ENCODE measurements at regions not wholly inside any gene's neighbourhood (a gene's known extent, or its start where the extent isn't known, plus 50 kb on each side); places are given as distances from the start of the nearest gene placed in this dataset.

- Histone ChIP-seq H3K27ac (ENCODE audit: low read depth in 1 of 2, low read length in 2 of 2) (no peak overlapping the region), H3K9me3 (ENCODE audit: control insufficient read depth in 4 of 4, low read length in 3 of 4) (peaks cover 0 to 5% (median 2%) of the 10 kb centered on the region in 4 donors), H3K36me3 (ENCODE audit: control insufficient read depth in 4 of 4, insufficient read depth in 3 of 4, low read depth in 1 of 4, low read length in 3 of 4) (no peaks in the 10 kb centered on the region), H3K27me3 (ENCODE audit: control insufficient read depth in 4 of 4, insufficient read depth in 4 of 4, low read length in 3 of 4) (no peaks in the 10 kb centered on the region), H3K4me1 (ENCODE audit: control insufficient read depth in 4 of 4, insufficient read depth in 4 of 4, low read length in 3 of 4) (no peaks in the 10 kb centered on the region), H3K4me3 (ENCODE audit: low read depth in 1 of 3, low read length in 3 of 3) (no peak overlapping the region), H3K9ac (ENCODE audit: low read depth in 1 of 2, low read length in 2 of 2) (no peak overlapping the region)
- no peak for DNase-seq (ENCODE audit: low spot score)
- 78% methylated on average over 2 of the region's 2 CpGs for WGBS
- TF ChIP-seq SP1 (IDR thresholded peaks at IDR 0.05) (no peak), RAD21 (IDR thresholded peaks at IDR 0.05) (peak in 1 of 2 donors; percentile 23), RXRA (IDR thresholded peaks at IDR 0.05) (no peak), HNF4A (conservative IDR thresholded peaks at IDR 0.05) (no peak), NR2F2 (IDR thresholded peaks at IDR 0.05) (no peak), FOXA2 (IDR thresholded peaks at IDR 0.05) (no peak), JUND (IDR thresholded peaks at IDR 0.05) (no peak), REST (IDR thresholded peaks at IDR 0.05) (no peak), YY1 (IDR thresholded peaks at IDR 0.05) (no peak)
Measured at GRCh38 chr2:125227843-125228392, 1202.8 kb downstream of the CNTNAP5 start.

- no peak for TF ChIP-seq FOXA1 (IDR thresholded peaks at IDR 0.05)
- no peak for TF ChIP-seq YY1 (IDR thresholded peaks at IDR 0.05)
- no peak for TF ChIP-seq FOXA2 (IDR thresholded peaks at IDR 0.05)
- Histone ChIP-seq H3K9me3 (ENCODE audit: control insufficient read depth in 4 of 4, low read length in 3 of 4) (no peaks in the 10 kb centered on the region), H3K36me3 (ENCODE audit: control insufficient read depth in 4 of 4, insufficient read depth in 3 of 4, low read depth in 1 of 4, low read length in 3 of 4) (no peaks in the 10 kb centered on the region), H3K27me3 (ENCODE audit: control insufficient read depth in 4 of 4, insufficient read depth in 4 of 4, low read length in 3 of 4) (no peaks in the 10 kb centered on the region), H3K27ac (ENCODE audit: low read depth in 1 of 2, low read length in 2 of 2) (no peak overlapping the region), H3K4me1 (ENCODE audit: control insufficient read depth in 4 of 4, insufficient read depth in 4 of 4, low read length in 3 of 4) (no peaks in the 10 kb centered on the region), H3K9ac (ENCODE audit: low read depth in 1 of 2, low read length in 2 of 2) (no peak overlapping the region), H3K4me3 (ENCODE audit: low read depth in 1 of 3, low read length in 3 of 3) (no peak overlapping the region)
- WGBS, result 91% methylated on average over 6 of the region's 6 CpGs
- no peak for DNase-seq (ENCODE audit: low spot score)
Measured at GRCh38 chr2:125240870-125241269, 1215.8 kb downstream of the CNTNAP5 start.

- H3K36me3 ChIP-seq (ENCODE audit: control insufficient read depth in 4 of 4, insufficient read depth in 3 of 4, low read depth in 1 of 4, low read length in 3 of 4), result no peaks in the 10 kb centered on the region
- WGBS, result 88% methylated on average over 1 of the region's 1 CpG
Measured at GRCh38 chr2:125243074-125243473, 1218.0 kb downstream of the CNTNAP5 start.

More at GRCh38 chr2:125243074-125243473, 1218.0 kb downstream of the CNTNAP5 start:
- H3K4me1 ChIP-seq (ENCODE audit: control insufficient read depth in 4 of 4, insufficient read depth in 4 of 4, low read length in 3 of 4), result no peaks in the 10 kb centered on the region
- TF ChIP-seq ZBTB33 (IDR thresholded peaks at IDR 0.05) (no peak), GABPA (IDR thresholded peaks at IDR 0.05 in 1 of 2, conservative IDR thresholded peaks at IDR 0.05 in 1 of 2) (no peak), RXRA (IDR thresholded peaks at IDR 0.05) (no peak), HNF4G (IDR thresholded peaks at IDR 0.05) (no peak), FOXA1 (IDR thresholded peaks at IDR 0.05) (no peak), CTCF (IDR thresholded peaks at IDR 0.05; ENCODE audit: low read depth, low read length, missing input control) (no peak), RAD21 (IDR thresholded peaks at IDR 0.05) (no peak), EGR1 (IDR thresholded peaks at IDR 0.05; ENCODE audit: low read depth in 2 of 2) (no peak), FOXA2 (IDR thresholded peaks at IDR 0.05) (no peak), YY1 (IDR thresholded peaks at IDR 0.05) (no peak), REST (IDR thresholded peaks at IDR 0.05) (no peak), HNF4A (conservative IDR thresholded peaks at IDR 0.05) (no peak), ATF3 (IDR thresholded peaks at IDR 0.05) (no peak)
- H3K9me3 ChIP-seq (ENCODE audit: control insufficient read depth in 4 of 4, low read length in 3 of 4), result no peaks in the 10 kb centered on the region
- no peaks in the 10 kb centered on the region for H3K27me3 ChIP-seq (ENCODE audit: control insufficient read depth in 4 of 4, insufficient read depth in 4 of 4, low read length in 3 of 4)
- no peak overlapping the region for H3K9ac ChIP-seq (ENCODE audit: low read depth in 1 of 2, low read length in 2 of 2)
- H3K4me3 ChIP-seq (ENCODE audit: low read depth in 1 of 3, low read length in 3 of 3), result no peak overlapping the region
- no peak overlapping the region for H3K27ac ChIP-seq (ENCODE audit: low read depth in 1 of 2, low read length in 2 of 2)
- no peak for DNase-seq (ENCODE audit: low spot score)
